ENCODE measurements at regions not wholly inside any gene's neighbourhood (a gene's known extent, or its start where the extent isn't known, plus 50 kb on each side); places are given as distances from the start of the nearest gene placed in this dataset.

DNA sequence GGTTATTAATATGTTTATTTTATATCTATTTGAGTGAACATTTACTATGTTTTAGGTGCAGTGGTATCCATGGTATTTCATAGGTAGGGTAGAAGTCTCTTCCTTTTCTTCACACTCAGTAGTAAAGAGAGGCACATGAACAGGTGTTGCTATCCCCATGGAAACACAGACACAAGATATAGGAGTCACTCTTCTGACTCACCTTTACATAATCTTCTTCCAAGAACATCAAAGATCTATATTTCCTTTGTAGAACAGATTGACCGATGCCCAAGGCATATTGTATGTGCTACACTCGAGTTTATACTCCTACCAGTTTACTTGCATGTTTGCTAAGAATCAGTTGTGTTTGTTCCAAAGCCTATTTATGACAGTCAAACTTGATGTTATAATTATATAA lies 1997.4 kb downstream of the C4orf33 start:
- Mint-ChIP-seq H3K4me3 (no peak overlapping the region), H3K9me3 (peaks cover 0 to 5% (median 0%) of the 10 kb centered on the region in 3 donors), H3K4me1 (no peaks in the 10 kb centered on the region), H3K27ac (no peak overlapping the region), H3K36me3 (no peaks in the 10 kb centered on the region), H3K27me3 (no peaks in the 10 kb centered on the region)

DNA sequence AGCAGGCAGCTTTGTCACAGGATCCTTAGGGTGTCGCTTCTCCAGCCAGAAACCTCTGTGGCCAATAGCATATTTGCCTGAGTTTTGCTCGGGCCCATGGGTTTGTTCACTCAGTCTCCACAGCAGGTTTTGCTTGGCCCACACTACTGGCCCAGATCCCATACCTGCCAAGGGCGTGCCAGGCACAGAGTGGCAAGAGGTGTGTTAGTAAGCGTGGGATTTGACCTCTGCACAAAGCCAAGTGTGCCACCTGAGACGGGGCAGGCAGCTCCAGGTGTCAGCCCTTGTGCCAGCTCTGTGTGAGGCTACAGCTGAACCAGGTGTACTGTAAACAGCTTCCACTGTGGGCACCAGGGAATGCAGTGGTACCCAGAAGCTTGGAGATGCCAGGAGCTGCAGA lies 2003.0 kb downstream of the C4orf33 start:
- no peak overlapping the region for H3K4me3 Mint-ChIP-seq
- no peak overlapping the region for H3K27ac Mint-ChIP-seq
- no peaks in the 10 kb centered on the region for H3K27me3 Mint-ChIP-seq
- peaks cover 0 to 10% (median 0%) of the 10 kb centered on the region in 3 donors for H3K9me3 Mint-ChIP-seq
- no peaks in the 10 kb centered on the region for H3K36me3 Mint-ChIP-seq
- no peaks in the 10 kb centered on the region for H3K4me1 Mint-ChIP-seq

DNA sequence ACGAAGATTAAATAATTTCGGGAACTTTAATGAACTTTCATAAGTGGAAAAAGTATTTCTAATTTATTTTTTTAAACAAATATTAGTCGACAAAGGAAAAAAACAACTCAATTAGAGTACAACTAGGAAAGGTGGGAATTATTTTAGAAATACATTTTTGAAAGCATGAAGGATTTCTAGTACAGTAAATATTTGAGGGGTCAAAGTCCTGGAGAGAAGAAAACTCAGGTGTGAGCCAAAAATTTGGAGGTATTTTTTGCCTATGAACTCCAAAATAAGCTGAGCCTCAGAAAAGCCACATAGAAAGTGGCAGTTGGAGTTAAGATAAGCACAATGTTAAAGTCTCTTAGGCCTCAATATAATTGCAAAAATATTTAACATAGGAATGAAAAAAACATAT lies 2017.3 kb downstream of the C4orf33 start:
- Mint-ChIP-seq H3K9me3 (peaks cover 0 to 13% (median 3%) of the 10 kb centered on the region in 3 donors), H3K4me1 (no peaks in the 10 kb centered on the region), H3K4me3 (no peak overlapping the region)

GRCh38 chr4:131113704-131114103 lies 2017.8 kb downstream of the C4orf33 start:
- H3K4me1 Mint-ChIP-seq, result no peaks in the 10 kb centered on the region
- no peak overlapping the region for H3K27ac Mint-ChIP-seq
- peaks cover 0 to 13% (median 3%) of the 10 kb centered on the region in 3 donors for H3K9me3 Mint-ChIP-seq
- H3K4me3 Mint-ChIP-seq, result no peak overlapping the region
- no peaks in the 10 kb centered on the region for H3K27me3 Mint-ChIP-seq
- H3K36me3 Mint-ChIP-seq, result no peaks in the 10 kb centered on the region

More for the DNA sequence above, 2017.3 kb downstream of the C4orf33 start:
- H3K36me3 Mint-ChIP-seq, result no peaks in the 10 kb centered on the region
- no peak overlapping the region for H3K27ac Mint-ChIP-seq
- no peaks in the 10 kb centered on the region for H3K27me3 Mint-ChIP-seq

GRCh38 chr4:131119661-131120060 lies 2023.7 kb downstream of the C4orf33 start:
- Mint-ChIP-seq H3K36me3 (no peaks in the 10 kb centered on the region), H3K27me3 (no peaks in the 10 kb centered on the region), H3K4me1 (no peaks in the 10 kb centered on the region), H3K27ac (no peak overlapping the region), H3K4me3 (no peak overlapping the region), H3K9me3 (peaks cover 1 to 5% (median 2%) of the 10 kb centered on the region in 3 donors)

GRCh38 chr4:131137196-131137595 lies 2011.9 kb upstream of the PCDH10 start:
- H3K27ac Mint-ChIP-seq, result no peak overlapping the region

DNA sequence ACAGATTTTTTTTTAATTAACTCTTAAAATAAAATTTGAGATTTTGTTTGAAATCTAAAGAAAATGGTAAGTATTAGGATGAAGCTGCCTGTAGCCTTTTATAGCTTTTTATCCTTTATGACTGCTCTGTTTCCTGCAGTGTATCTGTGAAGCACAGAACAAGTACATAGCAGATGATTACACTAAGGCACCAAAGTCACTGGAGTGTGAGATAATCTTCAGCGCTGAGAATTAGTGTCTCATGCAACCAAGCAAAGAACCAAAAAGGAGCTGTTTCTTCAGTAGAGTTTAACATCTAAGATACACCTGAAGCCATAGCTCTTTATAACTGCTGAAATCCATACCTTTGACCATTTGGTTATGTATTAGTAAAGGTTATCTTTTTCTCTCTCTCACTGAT lies 1989.8 kb upstream of the PCDH10 start:
- Mint-ChIP-seq H3K27ac (no peak overlapping the region), H3K4me3 (no peak overlapping the region), H3K36me3 (no peaks in the 10 kb centered on the region)

More at GRCh38 chr4:131137196-131137595, 2011.9 kb upstream of the PCDH10 start:
- H3K4me3 Mint-ChIP-seq, result no peak overlapping the region
- H3K27me3 Mint-ChIP-seq, result no peaks in the 10 kb centered on the region
- H3K36me3 Mint-ChIP-seq, result no peaks in the 10 kb centered on the region
- no peaks in the 10 kb centered on the region for H3K4me1 Mint-ChIP-seq
- peaks cover 0 to 6% (median 3%) of the 10 kb centered on the region in 3 donors for H3K9me3 Mint-ChIP-seq

DNA sequence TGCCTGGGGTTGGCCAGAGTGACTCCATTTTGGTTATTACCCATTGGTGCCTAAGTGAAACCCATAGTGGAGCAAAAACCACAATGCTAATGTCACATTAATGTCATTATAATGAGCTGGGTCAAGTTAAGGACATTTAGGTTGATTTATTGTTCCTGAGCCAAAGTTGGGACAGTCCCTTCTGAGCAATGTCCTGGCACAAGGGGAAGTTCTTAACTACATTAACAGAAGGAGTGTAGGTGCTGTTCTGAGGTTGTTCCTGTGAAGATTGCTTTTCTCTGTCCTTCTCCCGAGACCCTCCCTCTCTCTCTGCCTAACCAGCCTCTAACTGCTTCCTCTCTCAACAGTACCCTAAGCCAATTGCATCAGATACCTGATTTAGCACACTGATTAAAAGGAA lies 1956.8 kb upstream of the PCDH10 start:
- no peaks in the 10 kb centered on the region for H3K36me3 Mint-ChIP-seq
- no peaks in the 10 kb centered on the region for H3K27me3 Mint-ChIP-seq
- H3K4me3 Mint-ChIP-seq, result no peak overlapping the region
- H3K27ac Mint-ChIP-seq, result no peak overlapping the region
- H3K4me1 Mint-ChIP-seq, result no peaks in the 10 kb centered on the region
- H3K9me3 Mint-ChIP-seq, result peaks cover 0 to 4% (median 2%) of the 10 kb centered on the region in 3 donors

More for the DNA sequence above, 1989.8 kb upstream of the PCDH10 start:
- no peaks in the 10 kb centered on the region for H3K9me3 Mint-ChIP-seq
- no peaks in the 10 kb centered on the region for H3K4me1 Mint-ChIP-seq
- H3K27me3 Mint-ChIP-seq, result no peaks in the 10 kb centered on the region

DNA sequence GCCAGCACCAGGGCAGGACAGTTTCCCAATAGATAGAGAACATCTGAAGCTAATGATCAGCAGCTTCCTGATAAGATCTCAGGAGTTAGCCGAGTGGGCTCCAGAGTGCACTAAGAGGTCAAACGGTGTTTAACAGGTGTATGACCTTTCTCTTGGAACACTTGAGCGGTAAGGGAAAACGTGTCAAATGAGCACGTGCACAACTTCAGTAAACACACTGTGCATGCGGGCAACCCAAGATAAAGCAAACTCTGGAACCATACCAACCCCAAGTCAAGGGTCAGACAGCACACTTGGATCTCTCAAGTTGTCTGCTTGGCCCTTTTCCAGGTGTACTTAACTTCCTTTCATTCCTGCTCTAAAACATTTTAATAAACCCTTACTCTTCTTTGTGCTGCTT lies 1941.5 kb upstream of the PCDH10 start:
- H3K4me1 Mint-ChIP-seq, result no peaks in the 10 kb centered on the region
- H3K27ac Mint-ChIP-seq, result no peak overlapping the region
- H3K27me3 Mint-ChIP-seq, result no peaks in the 10 kb centered on the region
- no peaks in the 10 kb centered on the region for H3K36me3 Mint-ChIP-seq
- peaks cover 0 to 3% (median 2%) of the 10 kb centered on the region in 3 donors for H3K9me3 Mint-ChIP-seq
- H3K4me3 Mint-ChIP-seq, result no peak overlapping the region

DNA sequence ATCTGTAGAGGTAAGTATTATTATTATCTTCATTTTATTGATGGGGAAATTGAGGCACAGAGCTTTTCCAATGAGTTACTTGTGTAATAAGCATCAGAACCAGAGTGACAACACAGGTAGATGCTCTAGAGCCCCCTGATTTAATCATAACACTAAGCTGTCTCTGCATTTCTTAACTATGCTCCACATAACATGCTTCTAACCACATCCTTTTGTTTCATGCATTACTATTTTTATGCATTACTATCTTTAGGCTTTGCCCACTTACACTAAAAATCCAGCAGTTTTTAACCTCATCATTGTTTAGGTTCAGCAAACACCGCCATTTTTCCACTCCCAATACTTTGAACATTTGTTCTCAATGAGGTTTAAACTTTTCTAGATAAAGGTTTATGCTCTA lies 1900.8 kb upstream of the PCDH10 start:
- no peaks in the 10 kb centered on the region for H3K4me1 Mint-ChIP-seq
- no peaks in the 10 kb centered on the region for H3K36me3 Mint-ChIP-seq
- no peaks in the 10 kb centered on the region for H3K27me3 Mint-ChIP-seq
- H3K4me3 Mint-ChIP-seq, result no peak overlapping the region
- H3K9me3 Mint-ChIP-seq, result peaks cover 0 to 3% (median 3%) of the 10 kb centered on the region in 3 donors
- H3K27ac Mint-ChIP-seq, result no peak overlapping the region

- peaks cover 0 to 3% (median 3%) of the 10 kb centered on the region in 3 donors for H3K9me3 Mint-ChIP-seq
- H3K27me3 Mint-ChIP-seq, result no peaks in the 10 kb centered on the region
- no peak overlapping the region for H3K27ac Mint-ChIP-seq
- no peaks in the 10 kb centered on the region for H3K36me3 Mint-ChIP-seq
- H3K4me3 Mint-ChIP-seq, result no peak overlapping the region
- no peaks in the 10 kb centered on the region for H3K4me1 Mint-ChIP-seq
Observed at GRCh38 chr4:131251321-131251720, 1897.8 kb upstream of the PCDH10 start.

DNA sequence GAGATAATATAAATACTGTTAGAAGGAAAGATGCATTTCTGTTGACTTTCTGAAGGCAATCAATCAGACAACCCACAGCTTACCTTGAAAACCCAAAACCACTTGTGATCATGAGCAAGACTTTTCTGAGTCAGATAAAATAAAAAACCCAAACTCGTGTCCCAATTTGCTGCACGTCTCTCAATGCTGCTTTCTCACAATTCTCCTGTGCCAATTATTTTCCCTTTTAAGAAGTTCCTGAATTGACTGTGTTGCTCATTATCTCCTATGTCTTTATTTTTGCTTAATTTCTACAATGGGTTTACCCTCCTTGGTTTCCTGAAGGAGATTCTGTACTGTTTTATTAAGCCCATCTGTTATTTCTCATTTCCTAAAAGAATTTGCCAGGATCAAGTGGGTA lies 1891.9 kb upstream of the PCDH10 start:
- Mint-ChIP-seq H3K4me1 (no peaks in the 10 kb centered on the region), H3K36me3 (no peaks in the 10 kb centered on the region)

DNA sequence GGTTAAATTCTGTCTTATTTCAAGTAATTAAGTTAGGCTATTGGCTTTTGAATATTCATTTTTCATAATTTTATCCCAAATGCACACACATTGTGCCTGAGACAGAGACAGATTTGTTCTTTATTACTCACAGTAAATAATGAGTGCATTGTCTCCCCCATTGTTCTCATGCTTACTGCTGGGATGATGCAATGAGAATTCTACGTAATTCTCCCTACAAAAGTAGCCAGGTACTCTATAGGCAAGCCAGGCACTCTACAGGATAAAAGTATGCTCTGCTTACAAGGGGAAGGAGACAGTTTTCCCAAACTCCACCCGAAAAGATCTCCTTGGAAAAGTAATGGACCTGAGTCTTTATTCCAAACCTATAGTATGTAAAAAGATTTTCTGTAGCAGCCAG lies 1890.7 kb upstream of the PCDH10 start:
- Mint-ChIP-seq H3K9me3 (peaks cover 0 to 9% (median 2%) of the 10 kb centered on the region in 3 donors), H3K27me3 (no peaks in the 10 kb centered on the region), H3K27ac (no peak overlapping the region), H3K4me3 (no peak overlapping the region), H3K4me1 (no peaks in the 10 kb centered on the region), H3K36me3 (no peaks in the 10 kb centered on the region)

More for the DNA sequence above, 1891.9 kb upstream of the PCDH10 start:
- Mint-ChIP-seq H3K9me3 (peaks cover 0 to 9% (median under 1%) of the 10 kb centered on the region in 3 donors), H3K4me3 (no peak overlapping the region), H3K27me3 (no peaks in the 10 kb centered on the region), H3K27ac (no peak overlapping the region)

DNA sequence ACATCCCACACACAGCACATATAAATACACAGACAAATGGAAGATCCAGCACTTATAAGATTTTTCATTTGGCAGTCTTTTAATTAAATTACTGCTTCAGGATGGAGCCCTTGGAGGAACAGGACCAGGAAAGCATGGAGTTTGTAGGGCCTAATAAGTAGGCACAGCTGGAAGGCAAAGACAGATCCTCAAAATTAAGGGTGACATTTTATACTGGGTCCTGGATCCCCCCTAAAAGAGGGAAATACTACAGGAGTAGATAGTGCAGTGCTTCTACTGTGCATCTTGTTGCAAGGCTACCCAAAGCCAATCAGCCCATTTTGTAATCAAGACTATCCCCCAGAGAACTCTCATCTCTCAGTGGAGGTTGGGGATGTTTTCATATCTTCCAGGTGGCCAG lies 1860.7 kb upstream of the PCDH10 start:
- H3K36me3 Mint-ChIP-seq, result peaks cover 2% of the 10 kb centered on the region
- no peaks in the 10 kb centered on the region for H3K27me3 Mint-ChIP-seq
- H3K4me1 Mint-ChIP-seq, result no peaks in the 10 kb centered on the region
- no peak overlapping the region for H3K27ac Mint-ChIP-seq
- H3K9me3 Mint-ChIP-seq, result peaks cover 0 to 13% (median 0%) of the 10 kb centered on the region in 3 donors
- no peak overlapping the region for H3K4me3 Mint-ChIP-seq

DNA sequence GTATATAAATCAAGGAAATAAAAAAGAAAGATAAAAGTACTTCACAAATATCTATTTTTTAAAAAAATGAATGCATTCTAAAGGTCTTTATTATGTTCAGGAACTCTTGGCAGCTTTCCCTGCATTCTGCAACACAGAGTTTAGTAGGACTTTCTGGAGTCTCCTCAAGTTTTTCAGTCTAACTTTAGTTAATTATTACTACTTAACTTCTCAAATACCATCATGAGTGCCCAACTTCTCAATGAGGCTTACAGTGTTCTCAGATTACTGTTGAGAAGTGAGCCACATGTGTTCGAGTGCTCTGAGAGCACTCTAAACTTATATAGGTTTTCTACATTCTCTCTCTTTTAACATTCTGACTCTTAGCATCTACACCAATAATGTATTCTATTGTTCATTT lies 1852.9 kb upstream of the PCDH10 start:
- H3K27me3 Mint-ChIP-seq, result no peaks in the 10 kb centered on the region
- no peak overlapping the region for H3K4me3 Mint-ChIP-seq
- H3K9me3 Mint-ChIP-seq, result peaks cover 0 to under 1% (median under 1%) of the 10 kb centered on the region in 3 donors

GRCh38 chr4:131302108-131302507 lies 1847.0 kb upstream of the PCDH10 start:
- Mint-ChIP-seq H3K36me3 (no peaks in the 10 kb centered on the region), H3K4me1 (no peaks in the 10 kb centered on the region), H3K27me3 (no peaks in the 10 kb centered on the region), H3K9me3 (peaks cover 2 to 18% (median 9%) of the 10 kb centered on the region in 3 donors), H3K27ac (no peak overlapping the region), H3K4me3 (no peak overlapping the region)

More for the DNA sequence above, 1852.9 kb upstream of the PCDH10 start:
- no peak overlapping the region for H3K27ac Mint-ChIP-seq
- no peaks in the 10 kb centered on the region for H3K4me1 Mint-ChIP-seq
- no peaks in the 10 kb centered on the region for H3K36me3 Mint-ChIP-seq

Data from IgD-negative memory B cell (primary cell).